Breast epithelium (tissue), 3 donors: ENCODE measurements at regions not wholly inside any gene's neighbourhood (a gene's known extent, or its start where the extent isn't known, plus 50 kb on each side); places are given as distances from the start of the nearest gene placed in this dataset.

ENCODE experiments used
- POLR2AphosphoS5 ChIP-seq, 3 donors: sonication (generic); formaldehyde crosslinking; IDR thresholded peaks; one replicate each; pipeline ENCODE4 v1.6.1; 2017; ENCODE audit warnings: antibody characterized with exemption in 3 of 3
- TF ChIP-seq, protein P1 (sequence below), 3 donors: fragments of 450-650 bp; IDR thresholded peaks; one replicate each; pipeline ENCODE4 v1.5.1; 2016 to 2017; ENCODE audit warnings: antibody characterized with exemption in 3 of 3, mild to moderate bottlenecking in 3 of 3, moderate library complexity in 3 of 3

DNA sequence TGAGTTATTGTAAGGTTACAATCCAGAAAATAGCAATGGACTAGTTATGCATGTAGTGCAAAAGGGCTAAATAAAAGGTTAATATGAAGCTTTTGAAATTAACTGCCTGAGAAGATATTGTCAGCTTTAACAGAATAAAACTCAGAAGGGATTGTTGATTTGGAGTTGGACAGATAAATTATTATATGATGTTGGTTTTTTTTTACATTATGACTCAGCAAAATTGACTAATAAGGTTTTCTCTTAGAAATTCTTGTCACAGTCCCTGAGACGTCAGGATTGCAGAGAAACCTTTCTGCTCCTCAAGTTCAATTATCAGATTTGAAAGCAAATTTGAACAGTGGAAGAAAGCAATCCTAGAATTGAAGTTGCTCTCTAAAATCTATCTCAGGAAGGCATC is 946.9 kb downstream of the CBLN2 start:
- TF ChIP-seq, protein P1, sequence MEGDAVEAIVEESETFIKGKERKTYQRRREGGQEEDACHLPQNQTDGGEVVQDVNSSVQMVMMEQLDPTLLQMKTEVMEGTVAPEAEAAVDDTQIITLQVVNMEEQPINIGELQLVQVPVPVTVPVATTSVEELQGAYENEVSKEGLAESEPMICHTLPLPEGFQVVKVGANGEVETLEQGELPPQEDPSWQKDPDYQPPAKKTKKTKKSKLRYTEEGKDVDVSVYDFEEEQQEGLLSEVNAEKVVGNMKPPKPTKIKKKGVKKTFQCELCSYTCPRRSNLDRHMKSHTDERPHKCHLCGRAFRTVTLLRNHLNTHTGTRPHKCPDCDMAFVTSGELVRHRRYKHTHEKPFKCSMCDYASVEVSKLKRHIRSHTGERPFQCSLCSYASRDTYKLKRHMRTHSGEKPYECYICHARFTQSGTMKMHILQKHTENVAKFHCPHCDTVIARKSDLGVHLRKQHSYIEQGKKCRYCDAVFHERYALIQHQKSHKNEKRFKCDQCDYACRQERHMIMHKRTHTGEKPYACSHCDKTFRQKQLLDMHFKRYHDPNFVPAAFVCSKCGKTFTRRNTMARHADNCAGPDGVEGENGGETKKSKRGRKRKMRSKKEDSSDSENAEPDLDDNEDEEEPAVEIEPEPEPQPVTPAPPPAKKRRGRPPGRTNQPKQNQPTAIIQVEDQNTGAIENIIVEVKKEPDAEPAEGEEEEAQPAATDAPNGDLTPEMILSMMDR (IDR thresholded peaks at IDR 0.05) = no peak
- TF ChIP-seq POLR2AphosphoS5 (IDR thresholded peaks at IDR 0.05) = no peak
